ENCODE measurements at regions not wholly inside any gene's neighbourhood (a gene's known extent, or its start where the extent isn't known, plus 50 kb on each side); places are given as distances from the start of the nearest gene placed in this dataset.

DNA sequence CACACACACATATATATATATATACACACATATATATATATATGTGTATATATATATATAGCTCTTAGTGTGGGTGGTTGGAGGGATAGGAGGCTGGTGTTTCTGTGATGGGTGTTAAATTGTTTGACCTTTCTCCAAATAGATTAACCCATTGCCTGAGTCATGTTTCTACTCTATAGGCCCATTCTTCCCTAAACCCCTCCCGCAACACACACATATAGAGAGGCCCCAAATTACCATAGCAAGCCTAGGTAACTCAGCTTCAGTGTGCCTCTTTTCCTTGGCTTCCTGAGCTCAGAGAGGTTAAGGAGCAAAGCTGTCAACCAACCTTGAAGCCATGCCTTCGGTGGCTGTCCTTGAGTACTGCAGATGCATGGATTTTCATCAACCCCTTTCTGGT is 98.7 kb upstream of the ADO start:
- TF ChIP-seq, protein P1, sequence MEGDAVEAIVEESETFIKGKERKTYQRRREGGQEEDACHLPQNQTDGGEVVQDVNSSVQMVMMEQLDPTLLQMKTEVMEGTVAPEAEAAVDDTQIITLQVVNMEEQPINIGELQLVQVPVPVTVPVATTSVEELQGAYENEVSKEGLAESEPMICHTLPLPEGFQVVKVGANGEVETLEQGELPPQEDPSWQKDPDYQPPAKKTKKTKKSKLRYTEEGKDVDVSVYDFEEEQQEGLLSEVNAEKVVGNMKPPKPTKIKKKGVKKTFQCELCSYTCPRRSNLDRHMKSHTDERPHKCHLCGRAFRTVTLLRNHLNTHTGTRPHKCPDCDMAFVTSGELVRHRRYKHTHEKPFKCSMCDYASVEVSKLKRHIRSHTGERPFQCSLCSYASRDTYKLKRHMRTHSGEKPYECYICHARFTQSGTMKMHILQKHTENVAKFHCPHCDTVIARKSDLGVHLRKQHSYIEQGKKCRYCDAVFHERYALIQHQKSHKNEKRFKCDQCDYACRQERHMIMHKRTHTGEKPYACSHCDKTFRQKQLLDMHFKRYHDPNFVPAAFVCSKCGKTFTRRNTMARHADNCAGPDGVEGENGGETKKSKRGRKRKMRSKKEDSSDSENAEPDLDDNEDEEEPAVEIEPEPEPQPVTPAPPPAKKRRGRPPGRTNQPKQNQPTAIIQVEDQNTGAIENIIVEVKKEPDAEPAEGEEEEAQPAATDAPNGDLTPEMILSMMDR (IDR thresholded peaks at IDR 0.05; ENCODE audit: extremely low read depth in 1 of 2, insufficient read depth in 1 of 2, low read depth in 1 of 2, low read length in 2 of 2), result no peak
- no peak for TF ChIP-seq JUN (IDR thresholded peaks at IDR 0.05; ENCODE audit: borderline replicate concordance, insufficient read depth, insufficient read length, low read depth)
- TF ChIP-seq EZH2 (IDR thresholded peaks at IDR 0.05; ENCODE audit: borderline replicate concordance, low read depth, low read length, severe bottlenecking), result no peak
- TF ChIP-seq POLR2AphosphoS5 (IDR thresholded peaks at IDR 0.05; ENCODE audit: insufficient read depth, low read depth, low read length), result no peak
- no peak for TF ChIP-seq POLR2A (IDR thresholded peaks at IDR 0.05; ENCODE audit: low read depth, low read length)
- TF ChIP-seq, protein P2, sequence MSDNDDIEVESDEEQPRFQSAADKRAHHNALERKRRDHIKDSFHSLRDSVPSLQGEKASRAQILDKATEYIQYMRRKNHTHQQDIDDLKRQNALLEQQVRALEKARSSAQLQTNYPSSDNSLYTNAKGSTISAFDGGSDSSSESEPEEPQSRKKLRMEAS (IDR thresholded peaks at IDR 0.05; ENCODE audit: insufficient read depth, insufficient read length), result no peak
- TF ChIP-seq MYC (IDR thresholded peaks at IDR 0.05; ENCODE audit: low read depth, low read length), result no peak
